GM12873 (cell line): ENCODE measurements at regions not wholly inside any gene's neighbourhood (a gene's known extent, or its start where the extent isn't known, plus 50 kb on each side); places are given as distances from the start of the nearest gene placed in this dataset.

Experiments used
- CTCF ChIP-seq: IDR thresholded peaks from 2 replicates; pipeline ENCODE4 v1.5.1; 2012; ENCODE audit warnings: low read depth, mild to moderate bottlenecking, moderate library complexity, low read length, control low read depth; ENCODE audit not compliant: insufficient read depth; ENCODE audit errors: missing control alignments

DNA sequence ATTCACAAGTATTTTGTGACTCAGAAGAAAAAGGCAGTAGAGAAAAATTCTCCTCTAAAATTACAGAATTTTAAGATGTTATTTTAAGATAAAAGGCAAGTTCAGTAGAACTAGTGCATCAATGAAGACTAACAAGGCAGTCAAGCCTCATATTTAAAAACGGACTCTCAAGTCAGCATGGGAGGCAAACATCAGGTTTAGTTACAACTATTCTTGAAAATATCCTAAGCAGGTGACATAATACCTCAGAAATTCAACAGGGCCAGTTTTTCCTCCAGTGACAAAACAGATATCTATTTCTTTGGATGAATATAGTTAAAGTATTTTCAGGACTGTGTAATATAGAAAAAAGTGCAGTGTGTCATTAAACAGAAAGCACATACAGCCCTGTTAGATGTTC, 194.0 kb upstream of the NMUR2 start:
- no peak for TF ChIP-seq CTCF

- TF ChIP-seq CTCF, result no peak
Measured at GRCh38 chr5:152601806-152602732, 197.0 kb upstream of the NMUR2 start.

DNA sequence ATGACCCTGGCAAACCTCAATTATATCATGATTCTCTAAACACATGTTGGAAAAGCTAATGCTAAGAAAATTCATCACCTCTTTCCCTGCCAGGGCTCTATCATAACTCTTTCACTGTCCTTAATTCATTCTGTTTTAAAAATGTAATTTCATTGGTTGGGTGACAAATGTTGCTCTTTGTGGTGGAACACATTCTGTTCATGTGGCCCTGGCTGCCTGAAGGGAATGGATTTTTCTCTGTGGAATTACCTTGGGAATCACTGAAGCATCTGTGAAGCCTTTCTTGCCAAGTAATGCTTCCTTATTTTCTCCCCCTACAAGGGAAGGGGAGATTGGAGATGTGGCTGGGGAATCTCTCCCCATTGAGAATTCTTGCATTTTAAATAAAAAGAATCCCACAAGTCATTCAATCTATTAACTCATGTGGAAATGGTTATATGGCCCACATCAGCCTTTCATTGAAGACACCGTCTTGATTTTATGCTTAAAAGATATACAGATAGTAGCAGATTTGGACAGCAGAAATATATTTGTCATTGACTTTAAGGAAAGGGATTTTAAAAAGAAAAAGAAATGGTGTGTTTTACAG, 201.8 kb upstream of the NMUR2 start:
- TF ChIP-seq CTCF, result no peak

GRCh38 chr5:152607401-152608160, 202.5 kb upstream of the NMUR2 start:
- no peak for TF ChIP-seq CTCF

- no peak for TF ChIP-seq CTCF
Measured at GRCh38 chr5:152608458-152608857, 203.4 kb upstream of the NMUR2 start.

DNA sequence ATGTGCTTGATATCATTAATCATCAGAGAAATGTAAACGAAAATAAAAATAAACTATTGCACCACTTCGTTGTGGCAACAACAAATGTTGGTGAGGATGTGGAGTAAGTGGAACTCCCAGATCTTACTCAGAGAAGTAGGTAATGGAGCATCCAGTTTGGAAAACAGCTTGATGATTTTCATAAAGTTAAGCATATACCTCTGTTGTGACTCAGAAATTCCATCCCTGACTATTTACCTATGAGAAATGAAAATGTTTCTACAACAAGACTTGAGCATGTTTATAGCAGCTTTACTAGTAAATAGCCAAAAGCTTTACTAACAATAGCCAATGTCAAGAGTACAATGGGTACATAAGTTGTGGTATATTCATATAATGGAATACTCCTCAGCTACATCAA, 214.7 kb upstream of the NMUR2 start:
- TF ChIP-seq CTCF, result no peak

- TF ChIP-seq CTCF, result no peak
Measured at GRCh38 chr5:152622628-152623027, 217.5 kb upstream of the NMUR2 start.
